Stimulated activated CD8-positive, alpha-beta memory T cell treated with anti-CD3 and anti-CD28 coated beads, Interleukin-7, amount 100 ng/mL, for 24 hours (primary cell): ENCODE measurements at regions not wholly inside any gene's neighbourhood (a gene's known extent, or its start where the extent isn't known, plus 50 kb on each side); places are given as distances from the start of the nearest gene placed in this dataset.

Experiments
- DNase-seq: peaks from one replicate; pipeline ENCODE4 v3.0.0-alpha.2; 2020; ENCODE audit warnings: low read depth

- DNase-seq: no peak
Observed at GRCh38 chr11:82373781-82374542, 359.7 kb downstream of the FAM181B start.

- no peak for DNase-seq
Observed at GRCh38 chr11:82365351-82365750, 368.3 kb downstream of the FAM181B start.

GRCh38 chr11:82356316-82356715 is 377.3 kb downstream of the FAM181B start:
- no peak for DNase-seq

GRCh38 chr11:82355313-82355823 is 378.3 kb downstream of the FAM181B start:
- no peak for DNase-seq

- no peak for DNase-seq
Observed at GRCh38 chr11:82326853-82327252, 406.8 kb downstream of the FAM181B start.

- no peak for DNase-seq
Observed at GRCh38 chr11:82321206-82321605, 412.5 kb downstream of the FAM181B start.

GRCh38 chr11:82315093-82315492 is 418.6 kb downstream of the FAM181B start:
- no peak for DNase-seq

GRCh38 chr11:82308979-82309378 is 424.7 kb downstream of the FAM181B start:
- DNase-seq: no peak

GRCh38 chr11:82305123-82305522 is 428.5 kb downstream of the FAM181B start:
- no peak for DNase-seq

- DNase-seq: no peak
Observed at GRCh38 chr11:82303671-82304070, 430.0 kb downstream of the FAM181B start.

- no peak for DNase-seq
Observed at GRCh38 chr11:82288471-82288870, 445.2 kb downstream of the FAM181B start.

GRCh38 chr11:82270870-82271269 is 462.8 kb downstream of the FAM181B start:
- DNase-seq: no peak

- no peak for DNase-seq
Observed at GRCh38 chr11:82268627-82269026, 465.0 kb downstream of the FAM181B start.

- DNase-seq: no peak
Observed at GRCh38 chr11:82267186-82267585, 466.5 kb downstream of the FAM181B start.

- DNase-seq: no peak
Observed at GRCh38 chr11:82261367-82261766, 472.3 kb downstream of the FAM181B start.

GRCh38 chr11:82250047-82250446 is 483.6 kb downstream of the FAM181B start:
- DNase-seq: no peak

GRCh38 chr11:82246926-82247325 is 486.7 kb downstream of the FAM181B start:
- no peak for DNase-seq

- no peak for DNase-seq
Observed at GRCh38 chr11:82239498-82239897, 494.2 kb downstream of the FAM181B start.

GRCh38 chr11:82234256-82234655 is 499.4 kb downstream of the FAM181B start:
- no peak for DNase-seq

GRCh38 chr11:82233201-82233600 is 500.5 kb downstream of the FAM181B start:
- no peak for DNase-seq

- no peak for DNase-seq
Observed at GRCh38 chr11:82229341-82229740, 504.3 kb downstream of the FAM181B start.

- DNase-seq: no peak
Observed at GRCh38 chr11:82225930-82226329, 507.7 kb downstream of the FAM181B start.

GRCh38 chr11:82225502-82225901 is 508.2 kb downstream of the FAM181B start:
- no peak for DNase-seq
